ENCODE measurements at regions not wholly inside any gene's neighbourhood (a gene's known extent, or its start where the extent isn't known, plus 50 kb on each side); places are given as distances from the start of the nearest gene placed in this dataset.
"Not testable (repeated sequence)": the region's sequence is repeated elsewhere in the genome, so short reads cannot be mapped to it uniquely, and the experiment has no call there.

DNA sequence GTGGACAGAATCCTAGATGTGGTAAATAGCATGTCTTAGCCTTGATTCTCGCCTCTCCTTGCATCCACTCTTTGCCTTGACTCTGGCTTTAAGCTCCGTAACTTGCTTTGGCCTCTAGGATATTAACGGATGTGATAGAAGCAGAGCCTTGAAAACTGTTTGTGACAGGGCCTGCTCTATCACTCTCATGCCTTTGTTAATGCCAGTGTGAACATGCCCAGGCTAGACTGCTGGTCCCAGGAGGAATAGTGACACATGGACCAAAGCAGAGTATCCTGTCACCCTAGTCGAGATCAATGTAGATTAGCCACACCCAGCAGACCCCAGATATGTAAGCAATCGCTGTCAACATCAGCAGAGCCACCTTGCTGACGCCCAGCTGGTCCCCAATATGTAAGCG lies 109.9 kb upstream of the C9orf72 start:
- H3K36me3 ChIP-seq (ENCODE audit: control insufficient read depth, insufficient read depth, low read length) = no peaks in the 10 kb centered on the region
- Mint-ChIP-seq H3K27me3 (ENCODE audit: insufficient read depth, unreplicated experiment) (no peaks in the 10 kb centered on the region), H3K4me1 (ENCODE audit: low read depth, unreplicated experiment) (no peaks in the 10 kb centered on the region), H3K27ac (ENCODE audit: unreplicated experiment) (no peak overlapping the region), H3K9me3 (ENCODE audit: unreplicated experiment) (no peaks in the 10 kb centered on the region), H3K4me3 (ENCODE audit: unreplicated experiment) (no peak overlapping the region), H3K36me3 (ENCODE audit: insufficient read depth, unreplicated experiment) (no peaks in the 10 kb centered on the region)
- no peak overlapping the region for H3K4me3 ChIP-seq (ENCODE audit: low read depth, low read length)
- DNase-seq = no peak
- POLR2A ChIA-PET = no interaction called here
- no peaks in the 10 kb centered on the region for H3K9me3 ChIP-seq
- BruUV-seq (replicated peaks) = no TSS peak
- CTCF ChIA-PET = no interaction called here
- H3K27me3 ChIP-seq (replicated peaks; ENCODE audit: control insufficient read depth, insufficient read depth, low read length) = no peaks in the 10 kb centered on the region
- H3K4me1 ChIP-seq = no peaks in the 10 kb centered on the region
- intact Hi-C loops (cut with micrococcal nuclease; ENCODE audit: unreplicated experiment) = no loop called here
- TF ChIP-seq CTCF (IDR thresholded peaks at IDR 0.05; ENCODE audit: insufficient read depth in 1 of 2, low read depth in 1 of 2, low read length in 1 of 2, severe bottlenecking in 1 of 2, unreplicated experiment in 1 of 2) = no peak

GRCh38 chr9:27688954-27689353 lies 115.7 kb upstream of the C9orf72 start:
- no peaks in the 10 kb centered on the region for H3K27me3 ChIP-seq (replicated peaks; ENCODE audit: control insufficient read depth, insufficient read depth, low read length)
- H3K4me3 ChIP-seq (ENCODE audit: low read depth, low read length) = no peak overlapping the region
- DNase-seq = no peak
- Mint-ChIP-seq H3K4me3 (ENCODE audit: unreplicated experiment) (no peak overlapping the region), H3K27ac (ENCODE audit: unreplicated experiment) (no peak overlapping the region), H3K9me3 (ENCODE audit: unreplicated experiment) (no peaks in the 10 kb centered on the region), H3K4me1 (ENCODE audit: low read depth, unreplicated experiment) (no peaks in the 10 kb centered on the region), H3K27me3 (ENCODE audit: insufficient read depth, unreplicated experiment) (no peaks in the 10 kb centered on the region), H3K36me3 (ENCODE audit: insufficient read depth, unreplicated experiment) (no peaks in the 10 kb centered on the region)
- POLR2A ChIA-PET = no interaction called here
- no TSS peak for BruUV-seq (replicated peaks)
- intact Hi-C loops (cut with micrococcal nuclease; ENCODE audit: unreplicated experiment) = no loop called here
- H3K36me3 ChIP-seq (ENCODE audit: control insufficient read depth, insufficient read depth, low read length) = no peaks in the 10 kb centered on the region
- no peak for TF ChIP-seq CTCF (IDR thresholded peaks at IDR 0.05; ENCODE audit: insufficient read depth in 1 of 2, low read depth in 1 of 2, low read length in 1 of 2, severe bottlenecking in 1 of 2, unreplicated experiment in 1 of 2)
- no peaks in the 10 kb centered on the region for H3K4me1 ChIP-seq
- CTCF ChIA-PET = no interaction called here
- no peaks in the 10 kb centered on the region for H3K9me3 ChIP-seq

GRCh38 chr9:27690816-27691215 lies 117.5 kb upstream of the C9orf72 start:
- POLR2A ChIA-PET; intact Hi-C loops (cut with micrococcal nuclease; ENCODE audit: unreplicated experiment); H3K4me1 Mint-ChIP-seq (ENCODE audit: low read depth, unreplicated experiment); H3K27me3 Mint-ChIP-seq (ENCODE audit: insufficient read depth, unreplicated experiment); CTCF ChIA-PET; H3K36me3 Mint-ChIP-seq (ENCODE audit: insufficient read depth, unreplicated experiment); H3K9me3 Mint-ChIP-seq (ENCODE audit: unreplicated experiment); H3K27ac Mint-ChIP-seq (ENCODE audit: unreplicated experiment); H3K36me3 ChIP-seq (ENCODE audit: control insufficient read depth, insufficient read depth, low read length); H3K9me3 ChIP-seq; H3K27me3 ChIP-seq (replicated peaks; ENCODE audit: control insufficient read depth, insufficient read depth, low read length); H3K4me1 ChIP-seq; BruUV-seq (replicated peaks); H3K4me3 ChIP-seq (ENCODE audit: low read depth, low read length): not testable (repeated sequence)
- DNase-seq = peak; percentile 26 to 40
- H3K4me3 Mint-ChIP-seq (ENCODE audit: unreplicated experiment) = peak overlapping the region; percentile 59

- ChIA-PET CTCF (no interaction called here), POLR2A (no interaction called here)
- no peak for TF ChIP-seq CTCF (IDR thresholded peaks at IDR 0.05; ENCODE audit: insufficient read depth in 1 of 2, low read depth in 1 of 2, low read length in 1 of 2, severe bottlenecking in 1 of 2, unreplicated experiment in 1 of 2)
- DNase-seq = no peak
- intact Hi-C loops (cut with micrococcal nuclease; ENCODE audit: unreplicated experiment) = no loop called here
- no peaks in the 10 kb centered on the region for H3K9me3 ChIP-seq
- Mint-ChIP-seq H3K27me3 (ENCODE audit: insufficient read depth, unreplicated experiment) (no peaks in the 10 kb centered on the region), H3K36me3 (ENCODE audit: insufficient read depth, unreplicated experiment) (no peaks in the 10 kb centered on the region), H3K4me1 (ENCODE audit: low read depth, unreplicated experiment) (no peaks in the 10 kb centered on the region), H3K9me3 (ENCODE audit: unreplicated experiment) (no peaks in the 10 kb centered on the region), H3K27ac (ENCODE audit: unreplicated experiment) (no peak overlapping the region), H3K4me3 (ENCODE audit: unreplicated experiment) (no peak overlapping the region)
- no peaks in the 10 kb centered on the region for H3K36me3 ChIP-seq (ENCODE audit: control insufficient read depth, insufficient read depth, low read length)
- H3K4me3 ChIP-seq (ENCODE audit: low read depth, low read length) = no peak overlapping the region
- no TSS peak for BruUV-seq (replicated peaks)
- no peaks in the 10 kb centered on the region for H3K4me1 ChIP-seq
- no peaks in the 10 kb centered on the region for H3K27me3 ChIP-seq (replicated peaks; ENCODE audit: control insufficient read depth, insufficient read depth, low read length)
Measured at GRCh38 chr9:27699621-27700020, 126.3 kb upstream of the C9orf72 start.
